ENCODE measurements at regions not wholly inside any gene's neighbourhood (a gene's known extent, or its start where the extent isn't known, plus 50 kb on each side); places are given as distances from the start of the nearest gene placed in this dataset.

DNA sequence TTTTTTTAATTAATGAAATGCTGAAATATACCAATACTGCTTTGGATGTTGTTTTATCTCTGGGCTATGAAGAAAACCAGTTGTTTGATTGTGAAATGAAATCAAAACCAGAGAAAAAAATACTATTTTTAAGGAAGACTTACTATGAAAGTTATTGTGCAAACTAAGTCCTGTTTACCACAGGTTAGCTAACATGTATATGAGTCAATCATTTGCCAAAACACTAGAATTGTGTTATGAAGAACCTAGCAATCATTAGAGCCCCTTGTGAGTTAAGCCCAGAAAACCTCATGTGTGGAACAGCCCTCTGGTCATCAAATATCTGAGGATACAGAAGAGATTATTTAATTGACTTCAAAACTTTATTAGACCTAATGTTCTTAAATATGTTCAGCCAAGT lies 83.7 kb downstream of the FAT3 start (continued):
- TF ChIP-seq RXRA (IDR thresholded peaks at IDR 0.05; ENCODE audit: insufficient read depth, low read depth, low read length) (no peak), SRF (IDR thresholded peaks at IDR 0.05; ENCODE audit: low read depth, low read length) (no peak), FOSL1 (IDR thresholded peaks at IDR 0.05; ENCODE audit: insufficient read depth, low read depth, low read length) (no peak), TAF7 (optimal IDR thresholded peaks at IDR 0.05; ENCODE audit: borderline replicate concordance, low read depth, low read length) (no peak), KDM5A (IDR thresholded peaks at IDR 0.05; ENCODE audit: low read length) (no peak), SIX5 (IDR thresholded peaks at IDR 0.05; ENCODE audit: low read depth, low read length) (no peak), BACH1 (IDR thresholded peaks at IDR 0.05; ENCODE audit: low read length) (no peak), GABPA (IDR thresholded peaks at IDR 0.05; ENCODE audit: borderline replicate concordance, insufficient read depth, low read length) (no peak), HDAC6 (IDR thresholded peaks at IDR 0.05; ENCODE audit: low read depth, low read length) (no peak)
- TF ChIP-seq, protein P1, sequence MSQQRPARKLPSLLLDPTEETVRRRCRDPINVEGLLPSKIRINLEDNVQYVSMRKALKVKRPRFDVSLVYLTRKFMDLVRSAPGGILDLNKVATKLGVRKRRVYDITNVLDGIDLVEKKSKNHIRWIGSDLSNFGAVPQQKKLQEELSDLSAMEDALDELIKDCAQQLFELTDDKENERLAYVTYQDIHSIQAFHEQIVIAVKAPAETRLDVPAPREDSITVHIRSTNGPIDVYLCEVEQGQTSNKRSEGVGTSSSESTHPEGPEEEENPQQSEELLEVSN (IDR thresholded peaks at IDR 0.05): no peak
